ENCODE measurements at regions not wholly inside any gene's neighbourhood (a gene's known extent, or its start where the extent isn't known, plus 50 kb on each side); places are given as distances from the start of the nearest gene placed in this dataset.

- TF ChIP-seq CTCF (conservative IDR thresholded peaks at IDR 0.05; ENCODE audit: low read length) (no peak), EZH2phosphoT487 (IDR thresholded peaks at IDR 0.05; ENCODE audit: borderline replicate concordance) (no peak)
Observed at GRCh38 chr9:26523577-26523976, 369.0 kb downstream of the CAAP1 start.
